HG03025 (cell line): ENCODE measurements at regions not wholly inside any gene's neighbourhood (a gene's known extent, or its start where the extent isn't known, plus 50 kb on each side); places are given as distances from the start of the nearest gene placed in this dataset.

Experiments used
- ATAC-seq: cut with Tn5 transposase; IDR thresholded peaks from one replicate; pipeline ENCODE4 v1.9.1; 2021; ENCODE audit warnings: mild to moderate bottlenecking, moderate library complexity; ENCODE audit not compliant: unreplicated experiment, low FRiP score

GRCh38 chr18:46290440-46291020 is 186.3 kb downstream of the HAUS1 start:
- ATAC-seq, result no peak

GRCh38 chr18:46291149-46291548 is 187.0 kb downstream of the HAUS1 start:
- ATAC-seq, result no peak

GRCh38 chr18:46293742-46294181 is 189.6 kb downstream of the HAUS1 start:
- no peak for ATAC-seq

- no peak for ATAC-seq
Measured at GRCh38 chr18:46294318-46294717, 190.1 kb downstream of the HAUS1 start.

- no peak for ATAC-seq
Measured at GRCh38 chr18:46294751-46295150, 190.6 kb downstream of the HAUS1 start.

- no peak for ATAC-seq
Measured at GRCh38 chr18:46295416-46295815, 191.2 kb downstream of the HAUS1 start.

- ATAC-seq, result no peak
Measured at GRCh38 chr18:46296656-46297055, 192.5 kb downstream of the HAUS1 start.

GRCh38 chr18:46297124-46297523 is 192.9 kb downstream of the HAUS1 start:
- ATAC-seq, result no peak

- no peak for ATAC-seq
Measured at GRCh38 chr18:46297621-46298020, 193.4 kb downstream of the HAUS1 start.

- no peak for ATAC-seq
Measured at GRCh38 chr18:46298511-46298910, 194.3 kb downstream of the HAUS1 start.

- ATAC-seq, result no peak
Measured at GRCh38 chr18:46299465-46300008, 195.4 kb downstream of the HAUS1 start.

- ATAC-seq, result no peak
Measured at GRCh38 chr18:46301081-46301480, 196.9 kb downstream of the HAUS1 start.

GRCh38 chr18:46301571-46301970 is 197.4 kb downstream of the HAUS1 start:
- ATAC-seq, result no peak

GRCh38 chr18:46302528-46303485 is 198.6 kb downstream of the HAUS1 start:
- ATAC-seq, result no peak

GRCh38 chr18:46310258-46310657 is 206.1 kb downstream of the HAUS1 start:
- no peak for ATAC-seq

- ATAC-seq, result no peak
Measured at GRCh38 chr18:46310675-46311345, 206.6 kb downstream of the HAUS1 start.

GRCh38 chr18:46311491-46311890 is 207.3 kb downstream of the HAUS1 start:
- no peak for ATAC-seq

- ATAC-seq, result no peak
Measured at GRCh38 chr18:46312221-46312620, 208.0 kb downstream of the HAUS1 start.

GRCh38 chr18:46313521-46313920 is 209.3 kb downstream of the HAUS1 start:
- ATAC-seq, result no peak

- ATAC-seq, result no peak
Measured at GRCh38 chr18:46314011-46314410, 209.8 kb downstream of the HAUS1 start.

GRCh38 chr18:46315161-46315560 is 211.0 kb downstream of the HAUS1 start:
- ATAC-seq, result no peak
